ENCODE measurements at regions not wholly inside any gene's neighbourhood (a gene's known extent, or its start where the extent isn't known, plus 50 kb on each side); places are given as distances from the start of the nearest gene placed in this dataset.

GRCh38 chr22:49084206-49084605 is 743.5 kb downstream of the BRD1 start:
- H3K9me3 Mint-ChIP-seq, result no peaks in the 10 kb centered on the region

GRCh38 chr22:49083607-49084006 is 744.1 kb downstream of the BRD1 start:
- Mint-ChIP-seq H3K36me3 (no peaks in the 10 kb centered on the region), H3K4me1 (peaks cover 0 to 1% (median 0%) of the 10 kb centered on the region in 3 donors), H3K4me3 (no peak overlapping the region), H3K27me3 (peaks cover 11% of the 10 kb centered on the region), H3K9me3 (no peaks in the 10 kb centered on the region), H3K27ac (no peak overlapping the region)

More at GRCh38 chr22:49084206-49084605, 743.5 kb downstream of the BRD1 start:
- peaks cover 0 to 1% (median 0%) of the 10 kb centered on the region in 3 donors for H3K4me1 Mint-ChIP-seq
- H3K27me3 Mint-ChIP-seq, result peaks cover 11% of the 10 kb centered on the region
- H3K27ac Mint-ChIP-seq, result no peak overlapping the region
- no peak overlapping the region for H3K4me3 Mint-ChIP-seq
- H3K36me3 Mint-ChIP-seq, result no peaks in the 10 kb centered on the region

- H3K27ac Mint-ChIP-seq, result no peak overlapping the region
- H3K4me1 Mint-ChIP-seq, result peaks cover 0 to 1% (median 0%) of the 10 kb centered on the region in 3 donors
- no peak overlapping the region for H3K4me3 Mint-ChIP-seq
- H3K27me3 Mint-ChIP-seq, result peaks cover 11% of the 10 kb centered on the region
- no peaks in the 10 kb centered on the region for H3K9me3 Mint-ChIP-seq
- H3K36me3 Mint-ChIP-seq, result no peaks in the 10 kb centered on the region
These were observed 745.2 kb downstream of the BRD1 start for GRCh38 chr22:49082451-49082850.

- Mint-ChIP-seq H3K36me3 (no peaks in the 10 kb centered on the region), H3K27me3 (peaks cover 11% of the 10 kb centered on the region), H3K4me1 (peaks cover 0 to 1% (median 0%) of the 10 kb centered on the region in 3 donors), H3K27ac (no peak overlapping the region), H3K9me3 (no peaks in the 10 kb centered on the region), H3K4me3 (no peak overlapping the region)
These were observed 745.7 kb downstream of the BRD1 start for GRCh38 chr22:49081926-49082325.

GRCh38 chr22:49081261-49081666 is 746.4 kb downstream of the BRD1 start:
- H3K4me3 Mint-ChIP-seq, result no peak overlapping the region
- no peak overlapping the region for H3K27ac Mint-ChIP-seq
- peaks cover 6% of the 10 kb centered on the region for H3K27me3 Mint-ChIP-seq
- peaks cover 0 to 1% (median 0%) of the 10 kb centered on the region in 3 donors for H3K4me1 Mint-ChIP-seq
- no peaks in the 10 kb centered on the region for H3K36me3 Mint-ChIP-seq
- no peaks in the 10 kb centered on the region for H3K9me3 Mint-ChIP-seq

- no peaks in the 10 kb centered on the region for H3K9me3 Mint-ChIP-seq
- no peak overlapping the region for H3K4me3 Mint-ChIP-seq
- peaks cover 0 to 1% (median 0%) of the 10 kb centered on the region in 3 donors for H3K4me1 Mint-ChIP-seq
- H3K27me3 Mint-ChIP-seq, result peaks cover 3% of the 10 kb centered on the region
- H3K36me3 Mint-ChIP-seq, result no peaks in the 10 kb centered on the region
- no peak overlapping the region for H3K27ac Mint-ChIP-seq
These were observed 747.0 kb downstream of the BRD1 start for GRCh38 chr22:49080631-49081030.

GRCh38 chr22:49079743-49080500 is 747.8 kb downstream of the BRD1 start:
- Mint-ChIP-seq H3K4me1 (peaks cover 0 to 1% (median 0%) of the 10 kb centered on the region in 3 donors), H3K36me3 (no peaks in the 10 kb centered on the region), H3K27ac (no peak overlapping the region), H3K9me3 (no peaks in the 10 kb centered on the region), H3K27me3 (peaks cover 2% of the 10 kb centered on the region), H3K4me3 (no peak overlapping the region)

GRCh38 chr22:49079027-49079725 is 748.5 kb downstream of the BRD1 start:
- Mint-ChIP-seq H3K27me3 (no peaks in the 10 kb centered on the region), H3K9me3 (no peaks in the 10 kb centered on the region), H3K27ac (no peak overlapping the region), H3K36me3 (no peaks in the 10 kb centered on the region), H3K4me3 (no peak overlapping the region), H3K4me1 (peaks cover 0 to 1% (median 0%) of the 10 kb centered on the region in 3 donors)

GRCh38 chr22:49078076-49078710 is 749.5 kb downstream of the BRD1 start:
- H3K36me3 Mint-ChIP-seq, result no peaks in the 10 kb centered on the region
- no peaks in the 10 kb centered on the region for H3K27me3 Mint-ChIP-seq
- H3K4me1 Mint-ChIP-seq, result no peaks in the 10 kb centered on the region
- no peak overlapping the region for H3K4me3 Mint-ChIP-seq
- no peak overlapping the region for H3K27ac Mint-ChIP-seq
- H3K9me3 Mint-ChIP-seq, result no peaks in the 10 kb centered on the region

- Mint-ChIP-seq H3K9me3 (no peaks in the 10 kb centered on the region), H3K4me3 (no peak overlapping the region), H3K27ac (no peak overlapping the region), H3K27me3 (no peaks in the 10 kb centered on the region), H3K4me1 (no peaks in the 10 kb centered on the region), H3K36me3 (no peaks in the 10 kb centered on the region)
These were observed 750.1 kb downstream of the BRD1 start for GRCh38 chr22:49077586-49077985.

- Mint-ChIP-seq H3K4me1 (no peaks in the 10 kb centered on the region), H3K9me3 (no peaks in the 10 kb centered on the region), H3K27me3 (no peaks in the 10 kb centered on the region), H3K27ac (no peak overlapping the region), H3K36me3 (no peaks in the 10 kb centered on the region), H3K4me3 (no peak overlapping the region)
These were observed 750.7 kb downstream of the BRD1 start for GRCh38 chr22:49077036-49077393.

GRCh38 chr22:49076300-49077035 is 751.2 kb downstream of the BRD1 start:
- H3K27ac Mint-ChIP-seq, result no peak overlapping the region
- H3K27me3 Mint-ChIP-seq, result no peaks in the 10 kb centered on the region
- peaks cover 0 to 2% (median 0%) of the 10 kb centered on the region in 3 donors for H3K9me3 Mint-ChIP-seq
- H3K36me3 Mint-ChIP-seq, result no peaks in the 10 kb centered on the region
- no peak overlapping the region for H3K4me3 Mint-ChIP-seq
- H3K4me1 Mint-ChIP-seq, result no peaks in the 10 kb centered on the region

- Mint-ChIP-seq H3K9me3 (peaks cover 0 to 4% (median 0%) of the 10 kb centered on the region in 3 donors), H3K4me1 (no peaks in the 10 kb centered on the region), H3K4me3 (no peak overlapping the region), H3K27me3 (no peaks in the 10 kb centered on the region), H3K36me3 (no peaks in the 10 kb centered on the region), H3K27ac (no peak overlapping the region)
These were observed 752.5 kb downstream of the BRD1 start for GRCh38 chr22:49075150-49075549.

- Mint-ChIP-seq H3K36me3 (no peaks in the 10 kb centered on the region), H3K4me1 (no peaks in the 10 kb centered on the region), H3K27ac (no peak overlapping the region), H3K9me3 (peaks cover 0 to 4% (median 0%) of the 10 kb centered on the region in 3 donors), H3K4me3 (no peak overlapping the region), H3K27me3 (no peaks in the 10 kb centered on the region)
These were observed 753.7 kb downstream of the BRD1 start for GRCh38 chr22:49073873-49074417.
